SU-DHL-6 (cell line): ENCODE measurements at regions not wholly inside any gene's neighbourhood (a gene's known extent, or its start where the extent isn't known, plus 50 kb on each side); places are given as distances from the start of the nearest gene placed in this dataset.
"Not testable (repeated sequence)": the region's sequence is repeated elsewhere in the genome, so short reads cannot be mapped to it uniquely, and the experiment has no call there.

Experiments used
- H2AFZ ChIP-seq: fragments of 200-600 bp; sonication (generic); 2 replicates; pipeline ENCODE4 v1.6.1; 2014; ENCODE audit warnings: low read depth, mild to moderate bottlenecking, moderate library complexity, mixed read lengths, antibody characterized with exemption, low read length; ENCODE audit not compliant: severe bottlenecking
- H3F3A ChIP-seq: fragments of 200-600 bp; shearing (Covaris generic); 2 replicates; pipeline ENCODE4 v1.6.0; 2016; ENCODE audit warnings: antibody characterized with exemption, mild to moderate bottlenecking; ENCODE audit not compliant: insufficient read depth
- H3K27ac ChIP-seq: fragments of 200-600 bp; sonication (generic); 2 replicates; pipeline ENCODE4 v1.5.1; 2016; ENCODE audit warnings: low read depth, mild to moderate bottlenecking, low read length, moderate library complexity, mixed read lengths
- H3K27me3 ChIP-seq: fragments of 200-600 bp; sonication (generic), shearing (Covaris generic); 2 replicates; pipeline ENCODE4 v1.6.0; 2014; ENCODE audit warnings: mild to moderate bottlenecking, low read length
- H3K36me3 ChIP-seq: fragments of 200-600 bp; sonication (generic); 2 replicates; pipeline ENCODE4 v1.6.1; 2014; ENCODE audit warnings: mild to moderate bottlenecking, low read length, mixed read lengths
- H3K4me2 ChIP-seq: fragments of 300-600, 200-600 bp; shearing (Covaris generic), sonication (generic); 2 replicates; pipeline ENCODE4 v1.6.0; 2014; ENCODE audit warnings: low read length, low read depth, mild to moderate bottlenecking; ENCODE audit not compliant: poor library complexity, severe bottlenecking
- H3K4me3 ChIP-seq: fragments of 200-600 bp; sonication (generic); 2 replicates; pipeline ENCODE4 v1.5.1; 2014; ENCODE audit warnings: antibody characterized with exemption, low read length, mild to moderate bottlenecking, mixed read lengths; ENCODE audit not compliant: insufficient read depth, poor library complexity, severe bottlenecking
- H3K79me2 ChIP-seq: fragments of 200-600 bp; sonication (generic); 2 replicates; pipeline ENCODE4 v1.6.1; 2014; ENCODE audit warnings: mild to moderate bottlenecking, low read length, moderate library complexity; ENCODE audit not compliant: insufficient read depth
- H3K9ac ChIP-seq: fragments of 200-600 bp; sonication (generic); 2 replicates; pipeline ENCODE4 v1.7.0; 2014; ENCODE audit warnings: mild to moderate bottlenecking, low read length
- H3K9me2 ChIP-seq: fragments of 200-600 bp; sonication (generic); replicated peaks from 2 replicates; pipeline ENCODE4 v1.6.1; 2014; ENCODE audit warnings: low read length; ENCODE audit not compliant: insufficient read depth
- H3K9me3 ChIP-seq: fragments of 200-600 bp; sonication (generic); 2 replicates; pipeline ENCODE4 v1.6.1; 2014; ENCODE audit warnings: low read length, mixed read lengths; ENCODE audit not compliant: insufficient read depth
- H4K20me1 ChIP-seq: fragments of 200-600 bp; sonication (generic); 2 replicates; pipeline ENCODE4 v1.6.1; 2014; ENCODE audit warnings: low read depth, mild to moderate bottlenecking, antibody characterized with exemption, low read length, moderate library complexity, mixed read lengths
- EZH2phosphoT487 ChIP-seq: fragments of 200-600 bp; sonication (generic), shearing (Covaris generic); conservative IDR thresholded peaks from 2 replicates; pipeline ENCODE4 v1.6.1; 2018; ENCODE audit warnings: mild to moderate bottlenecking, antibody characterized with exemption, low read length, moderate library complexity, mixed read lengths
- TF ChIP-seq, protein P1 (sequence below): fragments of 200-600 bp; sonication (generic); IDR thresholded peaks from one replicate; pipeline ENCODE4 v1.5.1; 2017; ENCODE audit warnings: antibody characterized with exemption, mild to moderate bottlenecking, low read length, moderate library complexity; ENCODE audit not compliant: insufficient read depth, poor library complexity, severe bottlenecking

DNA sequence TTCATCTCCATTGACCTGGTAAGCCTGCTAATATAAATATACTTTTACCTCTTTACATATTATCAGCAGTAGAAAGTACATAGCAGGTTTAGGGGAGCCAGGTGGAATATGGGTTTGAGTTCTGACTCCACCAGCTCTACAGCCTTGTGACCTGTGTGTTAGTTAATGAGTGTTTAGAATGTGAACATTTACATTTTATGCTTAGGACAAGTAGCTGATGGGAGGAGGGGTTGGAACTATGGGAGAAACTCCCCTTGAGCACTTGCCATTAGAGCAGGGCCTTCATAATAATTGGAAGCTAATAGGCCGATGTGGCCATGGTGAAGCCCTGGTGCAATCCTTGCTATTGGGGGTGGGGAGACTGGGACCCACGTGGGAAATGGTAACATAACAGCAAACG is 148.3 kb upstream of the NTRK2 start:
- H3K36me3 ChIP-seq, result no peaks in the 10 kb centered on the region
- H3K79me2 ChIP-seq, result no peaks in the 10 kb centered on the region
- no peak overlapping the region for H3K9ac ChIP-seq
- no peaks in the 10 kb centered on the region for H3K9me2 ChIP-seq
- no peak overlapping the region for H2AFZ ChIP-seq
- H4K20me1 ChIP-seq, result no peaks in the 10 kb centered on the region
- H3K27me3 ChIP-seq, result no peaks in the 10 kb centered on the region
- H3K4me2 ChIP-seq, result no peak overlapping the region
- no peak for TF ChIP-seq EZH2phosphoT487
- TF ChIP-seq, protein P1, sequence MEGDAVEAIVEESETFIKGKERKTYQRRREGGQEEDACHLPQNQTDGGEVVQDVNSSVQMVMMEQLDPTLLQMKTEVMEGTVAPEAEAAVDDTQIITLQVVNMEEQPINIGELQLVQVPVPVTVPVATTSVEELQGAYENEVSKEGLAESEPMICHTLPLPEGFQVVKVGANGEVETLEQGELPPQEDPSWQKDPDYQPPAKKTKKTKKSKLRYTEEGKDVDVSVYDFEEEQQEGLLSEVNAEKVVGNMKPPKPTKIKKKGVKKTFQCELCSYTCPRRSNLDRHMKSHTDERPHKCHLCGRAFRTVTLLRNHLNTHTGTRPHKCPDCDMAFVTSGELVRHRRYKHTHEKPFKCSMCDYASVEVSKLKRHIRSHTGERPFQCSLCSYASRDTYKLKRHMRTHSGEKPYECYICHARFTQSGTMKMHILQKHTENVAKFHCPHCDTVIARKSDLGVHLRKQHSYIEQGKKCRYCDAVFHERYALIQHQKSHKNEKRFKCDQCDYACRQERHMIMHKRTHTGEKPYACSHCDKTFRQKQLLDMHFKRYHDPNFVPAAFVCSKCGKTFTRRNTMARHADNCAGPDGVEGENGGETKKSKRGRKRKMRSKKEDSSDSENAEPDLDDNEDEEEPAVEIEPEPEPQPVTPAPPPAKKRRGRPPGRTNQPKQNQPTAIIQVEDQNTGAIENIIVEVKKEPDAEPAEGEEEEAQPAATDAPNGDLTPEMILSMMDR, result no peak
- no peak overlapping the region for H3K4me3 ChIP-seq
- H3F3A ChIP-seq, result no peaks in the 10 kb centered on the region
- H3K9me3 ChIP-seq, result no peaks in the 10 kb centered on the region; the same call in 1 of the 2 replicates
- H3K27ac ChIP-seq, result no peak overlapping the region

DNA sequence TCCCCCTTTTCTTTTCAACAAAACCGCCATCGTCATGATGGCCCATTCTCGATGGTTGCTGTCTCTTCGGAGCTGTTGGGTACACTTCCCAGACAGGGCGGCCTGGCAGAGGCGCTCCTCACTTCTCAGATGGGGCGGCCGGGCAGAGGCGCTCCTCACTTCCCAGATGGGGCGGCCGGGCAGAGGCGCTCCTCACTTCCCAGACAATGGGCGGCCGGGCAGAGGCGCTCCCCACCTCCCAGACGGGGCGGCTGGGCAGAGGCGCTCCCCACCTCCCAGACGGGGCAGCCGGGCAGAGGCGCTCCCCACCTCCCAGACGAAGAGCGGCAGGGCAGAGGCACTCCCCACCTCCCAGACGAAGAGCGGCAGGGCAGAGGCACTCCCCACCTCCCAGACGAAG is 143.3 kb upstream of the NTRK2 start:
- not testable (repeated sequence) for H3K9me3 ChIP-seq, H3K9ac ChIP-seq, H3K4me2 ChIP-seq, H3K4me3 ChIP-seq, H3F3A ChIP-seq, H3K9me2 ChIP-seq, H3K79me2 ChIP-seq, H2AFZ ChIP-seq, H3K36me3 ChIP-seq, H3K27me3 ChIP-seq, H3K27ac ChIP-seq, H4K20me1 ChIP-seq

DNA sequence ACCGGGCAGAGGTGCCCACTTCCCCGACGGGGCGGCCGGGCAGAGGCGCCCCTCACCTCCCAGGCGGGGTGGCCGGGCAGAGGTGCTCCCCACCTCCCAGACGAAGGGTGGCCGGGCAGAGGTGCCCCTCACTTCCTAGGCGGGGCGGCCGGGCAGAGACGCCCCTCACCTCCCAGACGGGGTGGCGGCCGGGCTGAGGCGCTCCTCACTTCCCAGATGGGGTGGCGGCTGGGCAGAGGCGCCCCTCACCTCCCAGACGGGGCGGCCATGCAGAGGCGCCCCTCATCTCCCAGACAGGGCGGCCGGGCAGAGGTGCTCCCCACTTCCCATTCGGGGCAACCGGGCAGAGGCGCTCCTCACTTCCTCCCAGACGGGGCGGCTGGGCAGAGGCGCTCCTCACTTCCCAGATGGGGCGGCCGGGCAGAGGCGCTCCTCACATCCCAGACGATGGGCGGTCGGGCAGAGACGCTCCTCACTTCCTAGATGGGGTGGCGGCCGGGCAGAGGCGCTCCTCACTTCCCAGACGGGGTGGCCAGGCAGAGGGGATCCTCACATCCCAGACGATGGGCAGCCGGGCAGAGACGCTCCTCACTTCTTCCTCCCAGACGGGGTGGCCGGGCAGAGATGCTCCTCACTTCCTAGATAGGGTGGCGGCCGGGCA is 142.3 kb upstream of the NTRK2 start:
- H3K27me3 ChIP-seq, H3K4me3 ChIP-seq, H4K20me1 ChIP-seq, H2AFZ ChIP-seq, H3K4me2 ChIP-seq, H3K27ac ChIP-seq, H3K9ac ChIP-seq, H3K9me2 ChIP-seq, H3K79me2 ChIP-seq, H3K36me3 ChIP-seq, H3F3A ChIP-seq, H3K9me3 ChIP-seq: not testable (repeated sequence)

DNA sequence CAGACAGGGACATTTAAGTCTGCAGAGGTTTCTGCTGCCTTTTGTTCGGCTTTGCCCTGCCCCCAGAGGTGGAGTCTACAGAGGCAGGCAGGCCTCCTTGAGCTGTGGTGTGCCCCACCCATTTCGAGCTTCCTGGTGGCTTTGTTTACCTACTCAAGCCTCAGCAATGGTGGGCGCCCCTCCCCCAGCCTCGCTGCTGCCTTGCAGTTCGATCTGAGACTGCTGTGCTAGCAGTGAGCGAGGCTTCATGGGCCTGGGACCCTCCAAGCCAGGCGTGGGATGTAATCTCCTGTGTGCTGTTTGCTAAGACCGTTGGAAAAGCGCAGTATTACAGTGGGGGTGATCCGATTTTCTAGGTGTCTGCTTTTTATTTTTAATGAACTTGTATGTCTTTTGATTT is 133.6 kb upstream of the NTRK2 start:
- H4K20me1 ChIP-seq, H3K4me2 ChIP-seq, H3F3A ChIP-seq, H3K9me3 ChIP-seq, H3K36me3 ChIP-seq, H3K9me2 ChIP-seq, H2AFZ ChIP-seq, H3K4me3 ChIP-seq, H3K9ac ChIP-seq, H3K27me3 ChIP-seq, H3K27ac ChIP-seq, H3K79me2 ChIP-seq: not testable (repeated sequence)

DNA sequence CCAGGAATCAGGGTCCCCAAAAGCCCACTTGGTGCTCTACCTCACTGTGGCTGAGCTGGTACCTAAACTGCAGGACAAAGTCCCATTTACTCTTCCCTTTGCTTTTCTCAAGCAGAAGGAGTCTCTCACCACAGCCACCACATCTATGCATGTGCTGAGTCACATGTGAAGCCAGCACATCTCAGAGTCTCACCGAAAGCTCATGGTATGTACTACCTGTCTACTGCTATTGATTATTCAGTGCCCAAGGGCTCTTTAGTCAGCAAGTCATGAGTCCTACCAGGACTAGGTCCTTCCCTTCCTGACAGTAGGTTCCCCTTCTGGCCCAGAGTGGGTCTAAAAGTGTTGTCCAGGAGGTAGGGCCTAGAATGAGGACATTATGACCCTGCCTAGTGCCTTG is 130.7 kb upstream of the NTRK2 start:
- Histone ChIP-seq H3K9me3 (no peaks in the 10 kb centered on the region), H4K20me1 (no peaks in the 10 kb centered on the region), H3K4me2 (no peak overlapping the region), H3K27me3 (no peaks in the 10 kb centered on the region), H3K9me2 (no peaks in the 10 kb centered on the region), H3K9ac (no peak overlapping the region), H3K27ac (no peak overlapping the region), H3K79me2 (no peaks in the 10 kb centered on the region), H3K4me3 (no peak overlapping the region), H3F3A (no peaks in the 10 kb centered on the region), H3K36me3 (no peaks in the 10 kb centered on the region), H2AFZ (no peak overlapping the region)
- no peak for TF ChIP-seq EZH2phosphoT487
- TF ChIP-seq, protein P1, result no peak
